IMR-90 (cell line): ENCODE measurements at regions not wholly inside any gene's neighbourhood (a gene's known extent, or its start where the extent isn't known, plus 50 kb on each side); places are given as distances from the start of the nearest gene placed in this dataset.
A peak's percentile ranks its signal among the peaks of the same experiment; 100 is the strongest.

Experiments used
- ATAC-seq: fragments of 200-7000 bp; cut with Tn5 transposase; 2 replicates; pipeline ENCODE4 v1.9.1; 2020; ENCODE audit warnings: low read depth, mild to moderate bottlenecking, moderate library complexity
- BruUV-seq: library from RNA; stranded (reverse); fragments of 400-500 nt; replicated peaks from 2 replicates; lab custom pipeline; 2021; lab: Mats Ljungman, UMichigan
- CTCF ChIA-PET: fragments of 300-600 bp; formaldehyde crosslinking; extraction: SDS; loops from one replicate; lab custom pipeline; 2021; ENCODE audit warnings: antibody characterized with exemption; lab: Yijun Ruan, JAX
- POLR2A ChIA-PET: fragments of 300-600 bp; sonication (Branson Sonifier 250); formaldehyde crosslinking; loops from one replicate; lab custom pipeline; 2022; ENCODE audit warnings: antibody characterized with exemption; ENCODE audit not compliant: unreplicated experiment; lab: Charles Lee
- DNase-seq: peaks from one replicate; pipeline ENCODE4 v3.0.0; 2013
- H2AFZ ChIP-seq: replicated peaks from 2 replicates; pipeline ENCODE3; 2013; ENCODE audit warnings: low read length, mild to moderate bottlenecking; ENCODE audit not compliant: poor library complexity
- H2AK5ac ChIP-seq: 2 replicates; pipeline ENCODE4 v1.6.1; 2013; ENCODE audit warnings: low read depth, low read length, inconsistent platforms
- H2AK9ac ChIP-seq: replicated peaks from 2 replicates; pipeline ENCODE3; 2013; ENCODE audit warnings: mild to moderate bottlenecking, low read depth, low read length, moderate library complexity; ENCODE audit not compliant: poor library complexity
- H2BK120ac ChIP-seq: 2 replicates; pipeline ENCODE4 v1.6.1; 2013; ENCODE audit warnings: low read depth, low read length, inconsistent platforms
- H2BK15ac ChIP-seq: 3 replicates; pipeline ENCODE4 v1.6.1; 2013; ENCODE audit warnings: low read depth, low read length, inconsistent platforms
- H2BK20ac ChIP-seq: 2 replicates; pipeline ENCODE4 v1.6.1; 2013; ENCODE audit warnings: low read depth, mild to moderate bottlenecking, inconsistent platforms, low read length, moderate library complexity
- H2BK5ac ChIP-seq: 2 replicates; pipeline ENCODE4 v1.6.1; 2013; ENCODE audit warnings: mild to moderate bottlenecking, low read depth, low read length, inconsistent platforms; ENCODE audit not compliant: poor library complexity, severe bottlenecking
- H3K14ac ChIP-seq: replicated peaks from 2 replicates; pipeline ENCODE4 v1.6.1; 2013; ENCODE audit warnings: low read depth, low read length, inconsistent platforms
- H3K18ac ChIP-seq: 2 replicates; pipeline ENCODE4 v1.6.1; 2013; ENCODE audit warnings: low read depth, low read length, control low read depth
- H3K23ac ChIP-seq: 2 replicates; pipeline ENCODE4 v1.6.1; 2013; ENCODE audit warnings: low read depth, low read length, inconsistent platforms
- H3K27ac ChIP-seq: 2 replicates; pipeline ENCODE4 v1.5.1; 2013; ENCODE audit warnings: mild to moderate bottlenecking, control low read depth, low read length; ENCODE audit not compliant: insufficient read depth
- H3K27me3 ChIP-seq: 2 replicates; pipeline ENCODE4 v1.6.1; 2013; ENCODE audit warnings: low read length; ENCODE audit not compliant: control insufficient read depth, insufficient read depth
- H3K36me3 ChIP-seq: 2 replicates; pipeline ENCODE4 v1.6.1; 2013; ENCODE audit warnings: low read length, mixed read lengths; ENCODE audit not compliant: control insufficient read depth, insufficient read depth
- H3K4ac ChIP-seq: 2 replicates; pipeline ENCODE4 v1.6.1; 2013; ENCODE audit warnings: low read depth, low read length, inconsistent platforms
- H3K4me1 ChIP-seq: 2 replicates; pipeline ENCODE4 v1.6.1; 2013; ENCODE audit warnings: low read length, mixed read lengths; ENCODE audit not compliant: control insufficient read depth, insufficient read depth
- H3K4me2 ChIP-seq: 2 replicates; pipeline ENCODE4 v1.6.1; 2013; ENCODE audit warnings: low read depth, mild to moderate bottlenecking, control low read depth, low read length, moderate library complexity
- H3K4me3 ChIP-seq: 2 replicates; pipeline ENCODE4 v1.5.1; 2013; ENCODE audit warnings: low read depth, mild to moderate bottlenecking, control low read depth, low read length, moderate library complexity; ENCODE audit not compliant: insufficient read depth
- H3K56ac ChIP-seq: 2 replicates; pipeline ENCODE4 v1.6.1; 2013; ENCODE audit warnings: low read length, inconsistent platforms; ENCODE audit not compliant: insufficient read depth; ENCODE audit errors: extremely low read depth
- H3K79me1 ChIP-seq, 2 experiments: 2 replicates each; pipeline ENCODE4 v1.6.1; 2013; ENCODE audit warnings: low read length in 2 of 2, inconsistent platforms in 1 of 2, low read depth in 1 of 2
- H3K9ac ChIP-seq: 2 replicates; pipeline ENCODE4 v1.6.1; 2013; ENCODE audit warnings: low read depth, low read length, control low read depth
- H3K9me1 ChIP-seq: 2 replicates; pipeline ENCODE4 v1.6.1; 2013; ENCODE audit warnings: low read length, inconsistent platforms; ENCODE audit not compliant: insufficient read depth
- H3K9me3 ChIP-seq: 2 replicates; pipeline ENCODE4 v1.6.1; 2013; ENCODE audit warnings: low read length; ENCODE audit not compliant: control insufficient read depth, insufficient read depth
- H4K20me1 ChIP-seq: 2 replicates; pipeline ENCODE4 v1.6.1; 2013; ENCODE audit warnings: low read length, inconsistent platforms; ENCODE audit not compliant: insufficient read depth
- H4K5ac ChIP-seq: 2 replicates; pipeline ENCODE4 v1.6.1; 2013; ENCODE audit warnings: mild to moderate bottlenecking, low read depth, low read length, control low read depth
- H4K8ac ChIP-seq, 2 experiments: 2 replicates each; pipeline ENCODE4 v1.6.1; 2013; ENCODE audit warnings: low read depth in 2 of 2, low read length in 2 of 2, control low read depth in 1 of 2, inconsistent platforms in 1 of 2
- H4K91ac ChIP-seq: 2 replicates; pipeline ENCODE4 v1.6.1; 2013; ENCODE audit warnings: low read depth, low read length, inconsistent platforms; ENCODE audit not compliant: insufficient read depth
- BHLHE40 ChIP-seq: fragments of 150-350 bp; IDR thresholded peaks from 2 replicates; pipeline ENCODE4 v1.6.1; 2016; ENCODE audit warnings: mild to moderate bottlenecking, low read depth, low read length
- CEBPB ChIP-seq: IDR thresholded peaks from 2 replicates; pipeline ENCODE4 v1.6.1; 2012; ENCODE audit warnings: low read depth, low read length, improper control_type of control experiment
- CHD1 ChIP-seq: IDR thresholded peaks from 2 replicates; pipeline ENCODE4 v1.6.1; 2012; ENCODE audit warnings: low read depth, low read length, improper control_type of control experiment
- CTCF ChIP-seq: conservative IDR thresholded peaks from 2 replicates; pipeline ENCODE4 v1.5.1; 2012; ENCODE audit warnings: mild to moderate bottlenecking, low read depth, low read length, improper control_type of control experiment
- ELK1 ChIP-seq: fragments of 150-350 bp; IDR thresholded peaks from 2 replicates; pipeline ENCODE4 v1.6.1; 2016; ENCODE audit warnings: low read depth, mild to moderate bottlenecking, low read length, moderate library complexity, borderline replicate concordance
- FOS ChIP-seq: fragments of 150-350 bp; IDR thresholded peaks from 2 replicates; pipeline ENCODE4 v1.6.1; 2016; ENCODE audit warnings: low read depth, low read length
- MAFK ChIP-seq: IDR thresholded peaks from 2 replicates; pipeline ENCODE4 v1.6.1; 2012; ENCODE audit warnings: low read depth, low read length, improper control_type of control experiment
- MAZ ChIP-seq: IDR thresholded peaks from 2 replicates; pipeline ENCODE4 v1.6.1; 2012; ENCODE audit warnings: low read depth, mild to moderate bottlenecking, low read length, improper control_type of control experiment, moderate library complexity, borderline replicate concordance
- MXI1 ChIP-seq: IDR thresholded peaks from 2 replicates; pipeline ENCODE4 v1.6.1; 2012; ENCODE audit warnings: low read depth, mild to moderate bottlenecking, low read length, moderate library complexity, borderline replicate concordance
- NFE2L2 ChIP-seq: fragments of 150-350 bp; IDR thresholded peaks from 2 replicates; pipeline ENCODE4 v1.6.1; 2016; ENCODE audit warnings: low read depth, mild to moderate bottlenecking, low read length
- POLR2A ChIP-seq: IDR thresholded peaks from 2 replicates; pipeline ENCODE4 v1.6.1; 2012; ENCODE audit warnings: mild to moderate bottlenecking, low read depth, low read length
- RAD21 ChIP-seq: IDR thresholded peaks from 2 replicates; pipeline ENCODE4 v1.6.1; 2012; ENCODE audit warnings: low read length, improper control_type of control experiment
- RCOR1 ChIP-seq: IDR thresholded peaks from 2 replicates; pipeline ENCODE4 v1.6.1; 2012; ENCODE audit warnings: mild to moderate bottlenecking, low read length, improper control_type of control experiment; ENCODE audit not compliant: insufficient replicate concordance
- RFX5 ChIP-seq: IDR thresholded peaks from 2 replicates; pipeline ENCODE4 v1.8.0; 2012; ENCODE audit warnings: low read depth, mild to moderate bottlenecking, low read length, moderate library complexity
- SMC3 ChIP-seq: fragments of 150-350 bp; IDR thresholded peaks from 2 replicates; pipeline ENCODE4 v1.6.1; 2016; ENCODE audit warnings: low read depth, mild to moderate bottlenecking, antibody characterized with exemption, low read length, moderate library complexity
- USF2 ChIP-seq: fragments of 150-350 bp; IDR thresholded peaks from 2 replicates; pipeline ENCODE4 v1.6.1; 2017; ENCODE audit warnings: mild to moderate bottlenecking, antibody characterized with exemption, low read length, low read depth
- WGBS, 2 experiments: methylation state at CpG; one replicate each; pipeline versions ENCODE4 v1.1.5 to v1.1.7; 2013; ENCODE audit warnings: missing lambda C conversion rate in 2 of 2; ENCODE audit not compliant: insufficient read length in 1 of 2; ENCODE audit errors: extremely low coverage in 2 of 2; 5-methylcytosine and 5-hydroxymethylcytosine counted together
- dilution Hi-C: fragments of 300-500 bp; cut with HindIII; formaldehyde crosslinking; loops from one replicate; pipeline ENCODE4 v1.14.3; 2018; ENCODE audit warnings: low sequenced_read_pairs; ENCODE audit not compliant: unreplicated experiment
- in situ Hi-C: fragments of 300-500 bp; cut with MboI; formaldehyde crosslinking; loops from 3 replicates; pipeline ENCODE4 v1.14.3; 2019; ENCODE audit warnings: low sequenced_read_pairs, inconsistent platforms, mixed read lengths
- intact Hi-C: fragments of 100-400 bp; cut with micrococcal nuclease; formaldehyde crosslinking; loops from 2 replicates; pipeline ENCODE4 v1.10.0; 2022

GRCh38 chr12:89874146-89874545, 165.5 kb upstream of the ATP2B1 start:
- H3K9me3 ChIP-seq = no peaks in the 10 kb centered on the region
- no peak for ATAC-seq
- peak overlapping the region; percentile 0; the same call in 1 of the 2 replicates for H4K5ac ChIP-seq
- peak overlapping the region; percentile 55 for H3K14ac ChIP-seq
- peak overlapping the region; percentile 29 for H2AK9ac ChIP-seq
- ChIA-PET CTCF (no interaction called here), POLR2A (no interaction called here)
- H3K56ac ChIP-seq = no peak overlapping the region
- no TSS peak for BruUV-seq
- H4K91ac ChIP-seq = peak overlapping the region; percentile 79
- no CpG with 5 or more reads among the region's 5 CpGs for WGBS, 2 experiments
- peaks cover 11% of the 10 kb centered on the region; the same call in 1 of the 2 replicates for H3K9me1 ChIP-seq
- no peak overlapping the region for H3K27ac ChIP-seq
- no peak overlapping the region for H3K9ac ChIP-seq
- H4K20me1 ChIP-seq = no peaks in the 10 kb centered on the region
- H2BK5ac ChIP-seq = peak overlapping the region; percentile 1
- in situ Hi-C loops (no loop called here), intact Hi-C loops (no loop called here), dilution Hi-C loops (no loop called here)
- peak; percentile 18 for DNase-seq
- H3K4me1 ChIP-seq = peaks cover 9% of the 10 kb centered on the region
- H2AK5ac ChIP-seq = peak overlapping the region; percentile 74; the same call in 1 of the 2 replicates
- H3K27me3 ChIP-seq = no peaks in the 10 kb centered on the region
- H3K4ac ChIP-seq = peak overlapping the region; percentile 77
- H3K4me3 ChIP-seq = no peak overlapping the region
- peak overlapping the region; percentile 16 to 43; a peak in 2 of 4 replicates for H4K8ac ChIP-seq
- no peak overlapping the region for H3K4me2 ChIP-seq
- peak overlapping the region; percentile 88 for H2BK20ac ChIP-seq
- peak overlapping the region; percentile 87; the same call in 2 of the 3 replicates for H2BK15ac ChIP-seq
- H3K36me3 ChIP-seq = no peaks in the 10 kb centered on the region
- peak overlapping the region; percentile 78 for H2BK120ac ChIP-seq
- H3K23ac ChIP-seq = peak overlapping the region; percentile 44; the same call in 1 of the 2 replicates
- TF ChIP-seq MAFK = no peak
- no peak for TF ChIP-seq FOS
- no peak for TF ChIP-seq SMC3
- TF ChIP-seq CTCF = no peak
- TF ChIP-seq RAD21 = no peak
- no peak for TF ChIP-seq MXI1
- no peak for TF ChIP-seq BHLHE40
- TF ChIP-seq NFE2L2 = no peak
- TF ChIP-seq MAZ = no peak
- TF ChIP-seq USF2 = no peak
- TF ChIP-seq ELK1 = no peak
- TF ChIP-seq RFX5 = no peak
- TF ChIP-seq CEBPB = no peak
- no peak for TF ChIP-seq CHD1
- TF ChIP-seq RCOR1 = no peak
- TF ChIP-seq POLR2A = no peak
- peak overlapping the region; percentile 0 for H3K18ac ChIP-seq
- H3K79me1 ChIP-seq = no peaks in the 10 kb centered on the region
- H2AFZ ChIP-seq = peak overlapping the region; percentile 74
